NCI-H1105 treated with DMSO at 0.1 percent for 48 hours (cell line): ENCODE measurements at regions not wholly inside any gene's neighbourhood (a gene's known extent, or its start where the extent isn't known, plus 50 kb on each side); places are given as distances from the start of the nearest gene placed in this dataset.

Experiments
- DNase-seq: peaks from one replicate; lab custom pipeline; 2025; lab: John Stamatoyannopoulos, UW

DNA sequence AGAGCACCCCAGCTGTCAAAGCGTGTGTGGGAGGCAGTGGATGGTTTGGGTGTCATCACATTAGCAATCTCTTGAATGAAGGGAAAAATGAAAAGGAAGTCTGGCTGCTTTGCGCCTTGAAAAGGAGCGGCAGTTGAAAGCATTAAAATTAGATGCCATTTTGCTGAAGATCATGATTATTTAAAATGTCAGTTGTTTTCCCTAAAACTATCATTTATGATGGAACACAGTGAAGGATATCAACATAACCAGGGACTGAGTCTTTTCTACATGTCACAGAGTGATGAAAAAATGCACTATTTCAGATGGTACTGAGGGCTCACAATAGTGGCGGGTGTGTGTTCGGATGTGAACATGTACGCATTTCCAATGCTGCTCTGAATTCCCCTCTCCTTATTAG lies 450.2 kb upstream of the CPEB2 start:
- DNase-seq: no peak

DNA sequence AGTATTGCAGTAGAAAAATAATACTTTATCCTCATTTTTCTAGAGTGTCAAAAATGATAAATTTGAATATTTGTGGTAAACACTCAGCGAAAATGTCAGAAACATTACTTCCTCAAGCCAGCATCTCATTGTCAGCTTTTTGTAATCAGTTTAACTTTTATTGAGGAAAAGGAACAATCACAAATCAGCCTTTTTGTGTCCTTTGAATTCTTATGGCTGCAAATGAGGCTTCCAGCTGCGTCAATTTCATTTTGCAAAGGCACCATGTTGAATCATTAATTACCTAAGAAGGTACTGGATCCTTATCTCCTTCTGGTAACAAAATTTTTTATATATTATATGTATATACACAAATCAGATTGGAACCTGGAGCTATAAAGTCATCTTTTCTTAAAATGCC lies 442.6 kb upstream of the CPEB2 start:
- DNase-seq: no peak

DNA sequence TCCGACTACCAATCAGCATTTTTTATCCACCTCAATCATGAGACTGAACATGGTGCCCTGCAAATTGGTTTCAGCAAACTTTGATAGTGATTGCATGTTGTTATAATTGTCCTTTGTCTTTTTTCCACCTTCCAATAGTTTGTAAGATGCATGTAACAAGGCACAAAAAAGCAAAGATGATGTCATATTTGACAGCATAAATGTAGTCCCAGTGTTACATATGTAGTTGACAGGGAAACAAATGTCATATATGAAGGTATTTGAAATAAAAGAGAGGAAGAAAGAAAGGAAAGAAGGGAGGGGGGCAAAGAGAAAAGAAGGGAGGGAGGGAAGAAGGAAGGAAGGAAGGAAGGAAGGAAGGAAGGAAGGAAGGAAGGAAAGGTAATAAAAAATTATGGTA lies 441.7 kb upstream of the CPEB2 start:
- no peak for DNase-seq

DNA sequence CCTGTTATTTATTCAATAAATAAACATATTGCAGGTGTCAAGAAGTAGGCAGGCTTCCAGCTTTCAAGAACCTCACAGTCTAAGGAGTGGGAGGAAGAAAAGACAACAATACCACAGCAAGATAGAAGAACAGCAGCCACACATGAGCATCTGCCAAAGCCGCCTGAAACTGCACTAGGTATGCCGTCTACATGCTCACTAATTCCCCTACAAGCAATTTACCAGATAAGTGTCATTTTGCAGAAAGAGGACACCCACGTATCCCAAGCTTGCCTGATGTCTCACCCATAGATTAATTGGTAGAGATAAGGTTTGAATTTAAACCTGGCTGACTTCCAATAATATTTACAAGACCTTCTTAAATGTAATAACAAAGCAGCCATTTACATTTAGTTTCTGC lies 439.4 kb upstream of the CPEB2 start:
- DNase-seq: no peak

DNA sequence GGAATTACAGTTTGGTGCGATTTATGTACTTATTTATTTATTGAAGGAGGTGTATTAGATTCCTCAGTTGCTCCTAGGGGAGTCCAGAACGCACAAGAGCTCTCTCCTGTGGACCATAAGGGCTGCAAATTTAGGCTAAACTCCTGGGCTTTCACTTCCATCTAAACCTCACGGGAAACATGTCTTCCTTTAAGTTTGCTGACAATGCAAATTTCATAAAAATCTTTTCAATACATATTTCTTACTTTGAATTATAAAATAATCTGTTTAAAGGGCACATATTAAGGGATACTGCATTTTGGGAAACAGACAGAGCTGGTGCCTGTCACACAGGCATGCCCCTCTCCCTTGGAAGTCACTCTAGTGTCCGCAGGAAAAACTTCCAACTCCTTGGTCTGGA lies 438.0 kb upstream of the CPEB2 start:
- DNase-seq: no peak

DNA sequence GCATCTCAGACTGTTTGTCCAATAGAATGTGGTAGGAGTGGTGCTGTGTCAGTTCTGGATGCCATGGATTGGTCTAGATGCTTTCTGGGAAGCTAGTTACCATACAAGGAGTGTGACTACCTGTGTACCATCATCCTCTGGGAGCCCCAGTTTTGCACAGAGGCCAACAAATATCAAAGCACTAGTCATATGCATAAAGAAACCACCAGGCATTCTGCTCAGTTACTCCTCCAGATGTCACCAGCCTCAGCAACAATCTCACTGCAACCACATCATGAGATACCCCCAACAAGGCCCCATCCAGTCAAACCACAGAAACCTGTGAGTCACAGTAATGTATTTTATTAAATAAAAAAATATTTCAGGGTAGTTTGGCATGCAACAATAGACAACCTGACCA lies 435.8 kb upstream of the CPEB2 start:
- no peak for DNase-seq

DNA sequence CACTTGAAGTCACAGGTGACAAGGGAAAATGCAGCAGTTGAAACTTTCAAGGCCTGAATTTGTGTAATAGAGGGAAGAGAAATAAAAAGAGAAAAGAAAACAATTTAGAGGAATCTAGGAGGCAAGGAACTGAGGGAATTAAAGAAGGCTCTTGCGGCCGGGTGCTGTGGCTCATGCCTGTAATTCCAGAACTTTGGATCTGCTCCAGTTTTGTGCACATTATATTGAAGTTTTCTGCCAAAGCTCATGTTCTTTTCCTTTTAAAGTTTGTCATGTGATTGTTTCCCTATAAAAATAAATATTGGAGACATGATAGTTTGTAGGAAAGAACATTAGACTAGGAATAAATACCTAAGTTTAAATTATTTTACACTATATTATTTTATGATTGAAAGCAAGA lies 433.9 kb upstream of the CPEB2 start:
- no peak for DNase-seq

DNA sequence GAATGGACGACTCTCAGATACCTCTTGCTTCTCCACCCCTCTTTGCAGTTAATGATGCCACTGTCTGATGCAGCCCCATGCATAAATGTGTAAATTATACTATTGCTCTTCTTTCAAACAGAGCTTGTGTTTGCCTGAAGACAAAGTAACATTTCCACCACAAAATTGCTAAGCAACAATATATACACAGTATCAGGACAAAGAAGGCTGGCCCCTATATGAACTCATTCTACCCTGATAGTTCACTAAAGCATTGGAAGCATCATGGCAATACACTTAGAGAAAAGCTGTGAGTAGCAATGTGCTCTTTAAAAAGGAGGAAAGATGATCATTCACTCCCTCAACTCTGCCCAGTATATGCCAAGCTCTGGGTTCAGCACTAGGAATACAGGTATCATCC lies 427.0 kb upstream of the CPEB2 start:
- DNase-seq: no peak

DNA sequence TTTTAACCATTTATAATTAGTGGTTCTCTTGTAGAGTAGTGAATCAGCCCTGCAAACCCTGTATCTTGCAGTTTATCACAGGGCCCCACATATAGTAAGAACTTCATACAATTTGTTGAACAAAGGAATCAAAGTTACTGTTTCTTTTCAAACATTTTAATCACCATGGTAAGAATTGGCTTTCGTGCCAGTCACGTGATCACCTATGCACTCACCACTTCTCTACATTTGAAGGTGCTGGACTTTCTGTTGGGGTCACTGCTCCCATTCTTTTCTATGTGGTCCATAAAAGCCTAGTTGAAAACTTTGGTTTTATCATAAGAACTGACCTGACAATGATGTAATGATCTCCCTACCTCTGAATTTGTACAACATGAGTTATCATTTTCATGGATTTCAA lies 426.4 kb upstream of the CPEB2 start:
- DNase-seq: no peak

DNA sequence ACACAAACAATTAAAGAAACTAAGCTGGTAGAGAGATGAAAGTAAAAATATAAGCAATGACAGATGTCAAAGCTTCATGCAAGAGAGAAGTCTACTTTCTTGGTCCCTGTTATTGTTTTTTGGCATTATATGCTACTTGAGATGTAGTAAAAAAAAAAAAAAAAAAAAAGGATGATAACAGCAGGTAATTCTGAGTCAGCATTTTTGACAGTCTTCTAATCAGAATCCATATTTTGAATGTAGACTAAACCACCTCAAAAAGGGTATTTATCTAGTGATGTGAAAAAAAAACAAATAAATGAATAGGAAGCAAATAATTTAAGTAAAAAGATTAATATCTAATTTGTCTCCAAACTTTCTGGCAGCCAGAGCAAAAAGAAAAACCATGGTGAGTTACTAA lies 422.2 kb upstream of the CPEB2 start:
- no peak for DNase-seq

DNA sequence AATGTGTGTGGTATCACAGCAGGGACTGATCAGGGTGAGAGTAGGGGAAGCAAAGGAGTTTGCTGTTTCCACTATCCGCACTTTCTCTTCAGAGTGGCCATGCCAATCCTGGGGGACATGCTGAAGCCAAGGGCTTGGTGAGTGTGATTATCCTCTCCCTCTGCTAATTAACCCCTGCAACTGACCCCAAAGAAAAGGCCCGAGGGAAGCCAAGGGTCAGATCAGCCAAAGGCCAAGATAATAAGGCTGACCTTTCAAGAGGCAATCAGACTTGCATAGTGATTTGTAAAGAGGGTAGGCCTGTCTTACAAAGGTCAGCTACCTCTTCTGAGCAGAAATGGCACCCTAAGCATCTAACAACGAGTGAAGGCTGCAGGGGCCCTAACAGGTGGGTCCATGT lies 420.5 kb upstream of the CPEB2 start:
- DNase-seq: no peak

DNA sequence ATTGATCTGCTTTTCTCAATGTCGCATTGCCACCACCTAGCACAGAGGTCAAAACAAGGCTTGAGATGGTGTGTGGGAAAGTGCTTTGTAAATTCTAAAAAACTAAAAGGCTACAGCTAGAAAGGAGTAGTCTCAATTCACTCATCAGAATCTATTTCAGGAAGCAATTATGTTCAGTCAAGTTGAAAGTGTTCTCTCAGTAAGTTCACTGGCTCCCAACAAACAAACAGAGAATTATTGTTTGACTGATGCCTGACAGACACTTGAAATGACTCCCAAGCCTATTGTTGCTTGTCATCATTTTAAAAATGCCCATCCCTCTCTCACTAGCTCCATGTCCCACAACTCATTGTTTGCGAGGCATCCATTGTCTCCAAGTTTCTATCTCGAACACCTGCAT lies 419.6 kb upstream of the CPEB2 start:
- DNase-seq: no peak

DNA sequence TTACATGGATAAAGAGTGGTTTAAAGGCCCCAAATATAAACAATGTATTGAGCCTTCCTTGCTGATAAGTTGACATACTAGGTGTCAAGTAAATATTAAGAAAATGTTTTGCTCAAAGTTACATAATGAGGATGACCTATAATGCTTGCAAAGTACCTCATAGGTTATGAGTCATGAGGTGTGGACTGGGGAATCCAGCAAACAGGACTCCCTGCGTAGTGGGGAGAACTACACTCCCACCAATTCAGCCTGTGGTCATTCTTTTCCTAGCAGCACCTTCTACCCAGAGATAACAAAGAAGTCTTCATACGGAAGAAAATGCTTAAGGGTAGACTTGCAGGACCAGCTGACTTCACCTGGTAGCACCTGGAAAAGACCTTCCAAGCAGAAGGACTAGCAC lies 418.9 kb upstream of the CPEB2 start:
- DNase-seq: no peak

DNA sequence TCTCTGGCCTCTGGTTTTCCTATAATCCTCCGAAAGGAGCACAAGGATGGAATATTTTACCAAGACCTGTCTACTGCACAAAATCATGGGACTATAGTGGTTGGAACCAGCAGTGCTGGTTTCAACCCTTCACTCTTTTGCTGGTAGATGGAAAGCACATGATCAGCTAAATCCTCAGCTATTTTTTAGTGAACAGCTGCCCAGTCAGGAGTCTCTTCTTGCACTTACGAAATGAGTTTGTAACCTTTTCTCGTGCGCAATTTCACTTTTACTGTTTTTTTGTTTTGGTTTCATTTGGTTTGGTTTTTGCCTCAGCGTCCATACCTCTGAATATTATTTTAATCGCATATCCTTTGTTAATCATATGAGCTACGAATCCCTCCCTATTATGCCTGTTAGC lies 418.5 kb upstream of the CPEB2 start:
- no peak for DNase-seq

DNA sequence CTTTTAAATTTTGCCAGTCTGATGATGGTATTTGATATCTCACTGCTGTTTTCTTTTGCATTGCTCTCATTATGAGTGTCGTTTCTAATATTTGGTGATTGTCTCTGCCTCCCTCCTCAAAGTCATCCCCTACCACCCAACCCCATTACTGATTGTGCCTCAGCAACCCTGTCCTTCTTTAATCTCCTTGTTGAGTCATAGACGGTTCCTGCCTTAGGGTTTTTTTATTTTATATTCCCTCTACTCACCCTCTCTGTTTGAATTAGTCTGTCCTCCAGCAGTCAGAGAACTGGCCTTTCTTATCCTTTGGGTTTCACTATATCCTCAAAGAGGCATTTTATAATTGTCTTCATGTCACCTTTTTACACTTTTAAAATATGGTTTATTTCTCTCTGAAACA lies 409.3 kb upstream of the CPEB2 start:
- DNase-seq: no peak

DNA sequence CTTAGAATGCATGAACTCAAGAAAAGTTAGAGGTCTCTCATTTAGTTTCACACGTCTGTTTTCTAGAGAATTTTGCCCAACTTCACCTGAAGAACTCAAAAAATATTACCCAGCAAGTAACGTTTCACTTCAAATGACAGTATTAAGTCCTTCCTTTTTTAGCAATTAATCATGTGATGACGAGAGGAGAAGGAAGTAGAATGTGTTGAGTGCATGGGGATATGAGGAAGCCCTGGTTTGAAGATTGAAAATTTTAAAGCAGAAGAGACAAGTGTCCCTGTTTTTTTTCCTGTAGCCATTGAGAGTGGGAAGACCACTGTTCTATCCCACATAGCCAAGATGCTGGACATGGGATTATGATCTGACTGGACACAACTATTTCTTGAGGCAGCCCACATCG lies 406.3 kb upstream of the CPEB2 start:
- DNase-seq: no peak

DNA sequence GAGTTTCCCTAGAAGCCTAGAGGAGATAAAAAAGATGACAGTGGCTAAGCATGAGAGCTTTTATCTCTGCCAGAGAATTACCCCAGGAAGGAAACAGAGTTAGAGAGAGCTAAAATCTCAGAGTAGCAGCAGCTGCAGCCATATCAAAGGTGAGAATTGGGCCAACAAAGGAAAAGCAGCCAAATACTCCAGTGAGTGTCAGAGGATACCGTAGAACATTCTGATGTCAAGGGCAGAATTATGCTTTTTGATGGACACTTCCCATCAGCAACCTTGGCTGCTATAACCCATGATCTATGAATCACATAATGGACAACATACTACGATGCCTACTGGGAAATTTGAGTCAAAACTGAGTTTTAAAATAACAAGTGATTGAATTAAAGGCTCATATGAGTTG lies 405.8 kb upstream of the CPEB2 start:
- DNase-seq: no peak

DNA sequence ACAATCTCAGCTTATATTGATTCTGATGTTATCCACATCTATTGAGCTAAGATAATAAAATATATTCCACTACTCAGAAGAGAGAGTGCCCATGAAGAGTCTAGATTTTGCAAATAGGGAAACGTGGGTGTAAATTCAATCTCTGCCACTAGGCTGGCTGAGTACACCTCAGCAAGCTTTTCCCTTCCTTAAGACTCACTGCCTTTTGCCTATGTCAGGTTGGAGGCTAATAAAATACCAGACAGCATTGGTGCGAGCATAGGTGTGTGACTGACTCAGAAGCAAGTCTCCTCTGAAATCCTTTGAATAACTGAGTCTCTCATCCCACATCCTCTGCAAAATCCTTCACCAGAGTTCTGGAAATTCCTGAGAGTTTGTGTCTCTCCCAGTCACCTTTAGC lies 405.4 kb upstream of the CPEB2 start:
- DNase-seq: no peak

DNA sequence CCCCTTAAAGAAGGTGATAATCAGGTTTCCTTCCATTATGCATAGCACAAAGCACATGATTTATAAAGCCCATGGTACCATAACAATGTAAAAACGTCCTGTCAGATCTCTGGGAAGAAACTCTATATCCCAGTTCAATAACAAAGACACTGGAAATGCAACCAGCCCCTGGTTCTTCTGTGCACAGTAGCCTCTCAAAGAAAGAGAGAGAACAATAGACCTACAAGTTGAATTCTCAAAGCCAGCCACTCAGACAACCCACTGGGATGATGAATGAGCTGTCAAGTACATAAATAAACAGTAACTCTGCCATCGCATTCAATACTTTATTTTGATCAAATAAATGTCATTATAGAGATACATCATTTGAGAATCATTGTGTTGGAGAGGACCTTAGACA lies 400.1 kb upstream of the CPEB2 start:
- DNase-seq: no peak

DNA sequence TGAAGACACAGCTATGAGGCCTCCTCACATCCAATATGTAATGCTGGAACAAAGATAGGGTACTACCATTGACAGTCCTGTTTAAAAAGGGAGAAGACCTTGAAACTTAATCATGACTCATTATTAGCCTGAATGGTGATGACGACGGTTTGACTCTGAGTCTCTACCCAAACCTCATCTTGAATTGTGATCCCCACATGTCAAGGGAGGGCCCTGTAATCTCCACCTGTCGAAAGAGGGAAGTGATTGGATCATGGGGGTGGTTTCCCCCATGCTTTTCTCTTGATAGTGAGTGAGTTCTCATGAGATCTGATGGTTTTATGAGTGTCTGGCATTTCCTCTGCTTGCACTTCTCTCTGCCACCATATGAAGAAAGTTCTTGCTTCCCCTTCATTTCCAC lies 395.3 kb upstream of the CPEB2 start:
- no peak for DNase-seq

DNA sequence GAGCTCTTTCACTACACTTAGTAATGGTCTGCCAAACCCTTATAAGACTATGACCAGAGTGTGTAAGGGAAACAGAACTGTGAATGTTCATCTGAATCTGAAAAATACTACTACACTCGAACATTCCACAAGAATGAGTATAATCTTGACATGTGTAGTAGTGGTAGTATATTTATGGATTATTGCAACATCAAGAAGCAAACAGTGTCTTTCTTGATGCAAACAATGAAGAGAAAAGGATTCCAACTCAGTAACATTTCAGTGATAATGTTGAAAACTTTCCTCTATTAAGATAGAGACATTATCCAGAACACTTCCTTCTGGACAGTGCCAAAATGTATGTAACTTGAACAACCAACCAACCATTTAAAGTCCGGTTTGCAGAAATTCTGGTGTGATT lies 394.7 kb upstream of the CPEB2 start:
- no peak for DNase-seq

DNA sequence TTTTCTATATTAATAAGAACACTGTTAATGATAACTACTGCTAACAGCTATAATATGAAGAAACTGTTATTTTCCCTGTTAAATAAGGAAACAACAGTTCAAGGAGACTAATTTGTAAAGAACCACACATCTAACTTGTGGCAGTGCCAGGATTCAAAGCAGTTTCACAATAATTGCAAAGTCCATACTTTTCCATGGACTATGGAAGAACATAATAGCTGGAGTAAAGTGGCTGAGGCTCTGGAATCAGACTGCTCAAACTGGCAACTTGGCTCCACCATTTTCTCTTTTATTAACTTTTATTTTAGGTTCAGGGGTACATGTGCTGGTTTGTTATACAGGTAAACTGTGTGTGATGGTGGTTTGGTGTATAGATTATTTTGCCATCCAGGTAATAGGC lies 393.7 kb upstream of the CPEB2 start:
- DNase-seq: no peak

DNA sequence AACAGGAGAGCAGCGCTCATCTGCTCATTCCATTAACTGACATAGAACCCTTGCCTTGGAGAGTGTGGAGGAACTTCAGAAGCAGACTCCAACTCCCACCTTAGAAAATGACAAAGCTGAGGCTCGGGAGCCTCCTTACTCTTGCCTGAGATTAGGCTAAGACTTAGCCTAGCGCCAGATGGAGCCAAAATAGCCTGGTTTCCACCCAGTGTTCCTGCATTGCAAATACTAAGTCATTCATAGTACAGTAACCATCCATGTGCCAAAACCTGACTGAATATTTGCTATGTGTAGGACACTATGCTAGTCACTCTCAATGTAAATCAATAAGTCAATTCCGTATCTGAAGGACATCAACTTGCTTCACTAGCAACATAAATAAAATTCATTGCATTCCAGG lies 387.4 kb upstream of the CPEB2 start:
- no peak for DNase-seq

DNA sequence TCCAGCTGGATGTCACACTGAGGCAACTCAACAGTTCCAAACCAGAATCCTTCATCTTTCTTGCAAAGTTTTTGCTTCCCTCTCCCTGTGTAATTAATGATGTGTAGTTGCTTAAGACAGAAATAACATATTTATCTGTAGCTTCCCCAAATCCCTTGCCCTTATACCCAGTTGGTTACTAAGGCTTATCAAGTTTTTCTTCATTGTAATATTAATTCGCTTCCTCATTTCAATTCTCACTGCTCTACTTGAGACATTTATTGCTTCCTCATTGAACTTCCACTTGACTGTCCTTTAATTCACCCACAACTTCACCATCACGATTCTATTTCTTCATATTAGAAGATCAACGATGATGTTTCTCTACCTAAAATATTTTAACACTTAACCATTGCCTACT lies 386.6 kb upstream of the CPEB2 start:
- DNase-seq: no peak

DNA sequence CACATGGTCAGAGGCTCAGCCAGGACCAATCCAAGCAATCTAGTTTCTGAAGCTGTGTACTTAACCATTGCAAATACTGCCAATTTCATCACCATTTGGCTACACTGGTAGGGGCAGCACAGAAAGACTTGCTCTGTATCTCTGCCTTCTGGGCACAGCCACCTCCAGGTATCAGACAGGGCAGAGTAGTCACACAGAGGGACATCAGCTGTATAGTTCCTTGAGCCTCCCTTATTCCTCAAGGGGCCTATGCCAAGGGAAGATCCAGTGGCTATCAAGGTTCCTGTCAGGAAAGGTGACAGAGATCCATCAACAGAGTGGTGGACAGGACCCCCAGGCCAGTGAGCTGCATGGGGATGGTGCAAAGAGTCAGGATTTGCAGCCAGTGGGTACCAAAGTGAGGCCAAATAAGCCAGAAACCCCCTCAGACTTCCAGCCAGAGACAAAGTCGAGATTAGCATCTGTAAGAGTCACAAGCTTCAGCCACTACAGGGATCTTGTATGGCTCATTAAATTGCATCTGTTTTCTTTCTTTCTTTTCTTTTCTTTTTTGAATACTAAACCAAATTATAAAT lies 381.6 kb upstream of the CPEB2 start:
- DNase-seq: no peak
